H9 (cell line): ENCODE measurements at regions not wholly inside any gene's neighbourhood (a gene's known extent, or its start where the extent isn't known, plus 50 kb on each side); places are given as distances from the start of the nearest gene placed in this dataset.

Experiments
- DNase-seq: peaks from one replicate; pipeline ENCODE4 v3.0.0-alpha.2; 2017
- H2AFZ ChIP-seq: one replicate; pipeline ENCODE4 v1.6.1; 2013; ENCODE audit warnings: mild to moderate bottlenecking, low read length, control low read depth, moderate library complexity
- H2AK5ac ChIP-seq: 2 replicates; pipeline ENCODE4 v1.6.1; 2013; ENCODE audit warnings: low read length, control low read depth, mixed read lengths; ENCODE audit not compliant: insufficient read length
- H2BK120ac ChIP-seq: one replicate; pipeline ENCODE4 v1.6.1; 2013; ENCODE audit warnings: low read depth, mild to moderate bottlenecking, low read length, control low read depth, inconsistent platforms; ENCODE audit not compliant: poor library complexity, severe bottlenecking
- H2BK12ac ChIP-seq: 2 replicates; pipeline ENCODE4 v1.6.1; 2013; ENCODE audit warnings: low read length, control low read depth, mixed read lengths, low read depth; ENCODE audit not compliant: insufficient read length
- H2BK15ac ChIP-seq: 2 replicates; pipeline ENCODE4 v1.6.1; 2013; ENCODE audit warnings: low read depth, low read length, control low read depth
- H2BK20ac ChIP-seq: one replicate; pipeline ENCODE4 v1.6.1; 2013; ENCODE audit warnings: low read depth, mild to moderate bottlenecking, low read length, control low read depth, inconsistent platforms; ENCODE audit not compliant: poor library complexity, severe bottlenecking
- H2BK5ac ChIP-seq: 2 replicates; pipeline ENCODE4 v1.6.1; 2013; ENCODE audit warnings: low read length, control low read depth, mixed read lengths; ENCODE audit not compliant: insufficient read length
- H3K14ac ChIP-seq: 2 replicates; pipeline ENCODE4 v1.6.1; 2013; ENCODE audit warnings: low read length, control low read depth; ENCODE audit not compliant: insufficient read depth
- H3K18ac ChIP-seq: 2 replicates; pipeline ENCODE4 v1.6.1; 2013; ENCODE audit warnings: low read depth, mild to moderate bottlenecking, mixed read lengths, low read length, control low read depth; ENCODE audit not compliant: insufficient read length
- H3K23ac ChIP-seq: 2 replicates; pipeline ENCODE4 v1.6.1; 2013; ENCODE audit warnings: low read length, control low read depth, mixed read lengths, low read depth; ENCODE audit not compliant: insufficient read length
- H3K23me2 ChIP-seq: 2 replicates; pipeline ENCODE4 v1.6.1; 2013; ENCODE audit warnings: low read depth, mild to moderate bottlenecking, mixed read lengths, low read length, control low read depth; ENCODE audit not compliant: insufficient read length, poor library complexity, severe bottlenecking
- H3K27ac ChIP-seq: 2 replicates; pipeline ENCODE4 v1.5.1; 2013; ENCODE audit warnings: low read length, control low read depth, mixed read lengths, low read depth; ENCODE audit not compliant: insufficient read length
- H3K27me3 ChIP-seq: 2 replicates; pipeline ENCODE4 v1.6.1; 2013; ENCODE audit warnings: low read length, control low read depth, inconsistent platforms; ENCODE audit not compliant: insufficient read depth
- H3K4ac ChIP-seq: 2 replicates; pipeline ENCODE4 v1.6.1; 2013; ENCODE audit warnings: low read depth, mild to moderate bottlenecking, control low read depth, inconsistent platforms, low read length, moderate library complexity
- H3K4me1 ChIP-seq: 2 replicates; pipeline ENCODE4 v1.6.1; 2013; ENCODE audit warnings: low read length, control low read depth, inconsistent platforms; ENCODE audit not compliant: insufficient read depth
- H3K4me2 ChIP-seq: 2 replicates; pipeline ENCODE4 v1.6.1; 2013; ENCODE audit warnings: low read length, control low read depth, mixed read lengths; ENCODE audit not compliant: insufficient read length, insufficient read depth
- H3K56ac ChIP-seq: 2 replicates; pipeline ENCODE4 v1.6.1; 2013; ENCODE audit warnings: low read depth, mild to moderate bottlenecking, mixed read lengths, low read length, control low read depth; ENCODE audit not compliant: insufficient read length
- H3K79me1 ChIP-seq: 2 replicates; pipeline ENCODE4 v1.6.1; 2013; ENCODE audit warnings: low read depth, mild to moderate bottlenecking, moderate library complexity, low read length, control low read depth, inconsistent platforms; ENCODE audit not compliant: insufficient read depth, poor library complexity, severe bottlenecking
- H3K79me2 ChIP-seq: 2 replicates; pipeline ENCODE4 v1.6.1; 2013; ENCODE audit warnings: low read length, control low read depth, inconsistent platforms; ENCODE audit not compliant: insufficient read depth
- H3K9ac ChIP-seq: 2 replicates; pipeline ENCODE4 v1.6.1; 2013; ENCODE audit warnings: low read length, control low read depth, mixed read lengths; ENCODE audit not compliant: insufficient read length; ENCODE audit errors: extremely low read depth
- H3K9me3 ChIP-seq: one replicate; pipeline ENCODE4 v1.6.1; 2013; ENCODE audit warnings: low read depth, low read length, inconsistent platforms; ENCODE audit not compliant: control insufficient read depth
- H3T11ph ChIP-seq: one replicate; pipeline ENCODE4 v1.6.1; 2013; ENCODE audit warnings: mild to moderate bottlenecking, low read length, control low read depth, inconsistent platforms
- H4K20me1 ChIP-seq: one replicate; pipeline ENCODE4 v1.6.1; 2013; ENCODE audit not compliant: control insufficient read depth, insufficient read length, insufficient read depth
- H4K5ac ChIP-seq: 2 replicates; pipeline ENCODE4 v1.6.1; 2013; ENCODE audit warnings: low read depth, mild to moderate bottlenecking, mixed read lengths, low read length, control low read depth; ENCODE audit not compliant: insufficient read length
- H4K8ac ChIP-seq: replicated peaks from 2 replicates; pipeline ENCODE4 v1.6.1; 2013; ENCODE audit warnings: low read length, control low read depth, mixed read lengths, low read depth; ENCODE audit not compliant: insufficient read length
- H4K91ac ChIP-seq: 2 replicates; pipeline ENCODE4 v1.6.1; 2013; ENCODE audit warnings: low read depth, mild to moderate bottlenecking, moderate library complexity, mixed read lengths, low read length, control low read depth; ENCODE audit not compliant: insufficient read length
- H3K27ac Mint-ChIP-seq, 3 experiments: 2 replicates in 2 of 3; 3 replicates in 1 of 3; pipeline ENCODE4 v1.8.0; 2020 to 2021; ENCODE audit warnings: mixed read lengths in 3 of 3, mild to moderate bottlenecking in 1 of 3, moderate library complexity in 1 of 3
- H3K27me3 Mint-ChIP-seq: 2 replicates; pipeline ENCODE4 v1.8.0; 2021; ENCODE audit warnings: low read depth, mild to moderate bottlenecking, moderate library complexity, mixed read lengths
- H3K36me3 Mint-ChIP-seq, 3 experiments: 2 replicates in 2 of 3; 3 replicates in 1 of 3; pipeline ENCODE4 v1.8.0; 2020 to 2021; ENCODE audit warnings: low read depth in 3 of 3, mixed read lengths in 3 of 3; ENCODE audit not compliant: insufficient read depth in 1 of 3
- H3K4me1 Mint-ChIP-seq, 2 experiments: 2 replicates each; pipeline ENCODE4 v1.8.0; 2020; ENCODE audit warnings: mixed read lengths in 2 of 2
- H3K4me3 Mint-ChIP-seq, 2 experiments: 2 replicates in 1 of 2; 3 replicates in 1 of 2; pipeline ENCODE4 v1.8.0; 2020 to 2021; ENCODE audit warnings: mild to moderate bottlenecking in 2 of 2, mixed read lengths in 2 of 2, moderate library complexity in 1 of 2
- H3K9me3 Mint-ChIP-seq, 2 experiments: 2 replicates in 1 of 2; 3 replicates in 1 of 2; pipeline ENCODE4 v1.8.0; 2020; ENCODE audit warnings: mild to moderate bottlenecking in 2 of 2, mixed read lengths in 2 of 2, moderate library complexity in 1 of 2
- CTCF ChIP-seq: fragments of 200-600 bp; sonication (generic); conservative IDR thresholded peaks from 3 replicates; pipeline ENCODE4 v1.8.0; 2021; ENCODE audit warnings: antibody characterized with exemption, mild to moderate bottlenecking
- WGBS: extraction: QIAGEN DNeasy Blood & Tissue Kit; methylation state at CpG from one replicate; pipeline ENCODE4 v1.1.7; 2013; ENCODE audit warnings: missing lambda C conversion rate, low lambda C conversion rate, mixed read lengths; ENCODE audit not compliant: insufficient read length; ENCODE audit errors: extremely low coverage; 5-methylcytosine and 5-hydroxymethylcytosine counted together

- Histone ChIP-seq H2BK20ac (no peak overlapping the region), H2BK12ac (no peak overlapping the region), H3K27me3 (no peaks in the 10 kb centered on the region), H2AK5ac (no peak overlapping the region), H3K23me2 (no peaks in the 10 kb centered on the region), H3K14ac (no peak overlapping the region), H3K79me1 (no peaks in the 10 kb centered on the region), H4K5ac (no peak overlapping the region), H3K56ac (no peak overlapping the region), H3K79me2 (no peaks in the 10 kb centered on the region), H4K20me1 (no peaks in the 10 kb centered on the region), H3K23ac (no peak overlapping the region), H3K4me2 (no peak overlapping the region), H3K4me1 (no peaks in the 10 kb centered on the region), H2BK15ac (no peak overlapping the region), H2BK120ac (no peak overlapping the region), H2AFZ (no peak overlapping the region), H3T11ph (no peak overlapping the region), H4K91ac (no peak overlapping the region), H3K4ac (no peak overlapping the region), H3K27ac (no peak overlapping the region), H4K8ac (no peak overlapping the region), H2BK5ac (no peak overlapping the region), H3K9me3 (no peaks in the 10 kb centered on the region), H3K9ac (no peak overlapping the region), H3K18ac (no peak overlapping the region)
- WGBS: no CpG with 5 or more reads among the region's 4 CpGs
- H3K36me3 Mint-ChIP-seq: no peaks in the 10 kb centered on the region
- DNase-seq: no peak
- H3K4me1 Mint-ChIP-seq: peaks cover 3% of the 10 kb centered on the region in 2 experiments; a peak in 1 of 4 replicates
- no peaks in the 10 kb centered on the region for H3K27me3 Mint-ChIP-seq
- no peak overlapping the region for H3K27ac Mint-ChIP-seq
- no peak for TF ChIP-seq CTCF
- H3K4me3 Mint-ChIP-seq: no peak overlapping the region
- H3K9me3 Mint-ChIP-seq: no peaks in the 10 kb centered on the region
Measured at GRCh38 chr2:34294961-34295360, 695.9 kb upstream of the FAM98A start.
